Endothelial cell (in vitro differentiated cells): ENCODE measurements at regions not wholly inside any gene's neighbourhood (a gene's known extent, or its start where the extent isn't known, plus 50 kb on each side); places are given as distances from the start of the nearest gene placed in this dataset.

ENCODE experiments used
- DNase-seq: peaks from one replicate; pipeline ENCODE4 v3.0.0; 2021; ENCODE audit warnings: low spot score
- H3K27ac Mint-ChIP-seq: one replicate; pipeline ENCODE4 v1.8.0; 2021; ENCODE audit warnings: mixed read lengths, inconsistent platforms; ENCODE audit not compliant: unreplicated experiment
- H3K27me3 Mint-ChIP-seq: one replicate; pipeline ENCODE4 v1.8.0; 2021; ENCODE audit warnings: mild to moderate bottlenecking, moderate library complexity, mixed read lengths, inconsistent platforms; ENCODE audit not compliant: unreplicated experiment
- H3K36me3 Mint-ChIP-seq: one replicate; pipeline ENCODE4 v1.8.0; 2021; ENCODE audit warnings: mild to moderate bottlenecking, low read depth, mixed read lengths, inconsistent platforms; ENCODE audit not compliant: unreplicated experiment
- H3K4me1 Mint-ChIP-seq: one replicate; pipeline ENCODE4 v1.8.0; 2021; ENCODE audit warnings: mild to moderate bottlenecking, mixed read lengths, inconsistent platforms; ENCODE audit not compliant: unreplicated experiment
- H3K4me3 Mint-ChIP-seq: one replicate; pipeline ENCODE4 v1.8.0; 2021; ENCODE audit warnings: mild to moderate bottlenecking, mixed read lengths, inconsistent platforms; ENCODE audit not compliant: unreplicated experiment
- H3K9me3 Mint-ChIP-seq: one replicate; pipeline ENCODE4 v1.8.0; 2021; ENCODE audit warnings: mixed read lengths, inconsistent platforms; ENCODE audit not compliant: unreplicated experiment
- CTCF ChIP-seq: fragments of 200-600 bp; sonication (generic); IDR thresholded peaks from one replicate; pipeline ENCODE4 v1.5.0; 2021; ENCODE audit warnings: antibody characterized with exemption; ENCODE audit not compliant: unreplicated experiment

GRCh38 chr1:14301704-14302024 is 296.8 kb upstream of the KAZN start:
- Mint-ChIP-seq H3K27ac (no peak overlapping the region), H3K4me1 (no peaks in the 10 kb centered on the region), H3K36me3 (no peaks in the 10 kb centered on the region), H3K4me3 (no peak overlapping the region), H3K9me3 (no peaks in the 10 kb centered on the region), H3K27me3 (peaks cover 2% of the 10 kb centered on the region)
- DNase-seq: no peak
- no peak for TF ChIP-seq CTCF

DNA sequence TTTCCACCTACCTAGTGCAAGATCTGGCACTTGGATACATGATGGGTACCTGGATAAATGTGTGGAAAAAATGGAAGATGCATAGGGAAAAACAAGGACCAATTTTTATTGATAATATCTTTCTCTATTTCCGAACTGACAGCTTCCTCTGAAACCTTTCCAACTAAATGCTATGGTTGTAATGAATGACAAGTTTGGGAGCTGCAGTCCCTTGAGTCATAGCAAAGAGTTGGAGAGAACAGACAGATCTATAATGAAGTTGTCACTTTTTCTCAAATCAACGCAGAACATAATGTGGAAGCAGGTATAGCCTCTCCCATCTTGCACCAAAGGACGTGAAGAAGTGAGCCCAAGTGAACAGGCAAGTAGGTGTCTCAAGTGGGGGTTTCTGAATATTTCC is 296.5 kb upstream of the KAZN start:
- H3K4me3 Mint-ChIP-seq: no peak overlapping the region
- H3K36me3 Mint-ChIP-seq: no peaks in the 10 kb centered on the region
- H3K9me3 Mint-ChIP-seq: no peaks in the 10 kb centered on the region
- H3K27me3 Mint-ChIP-seq: peaks cover 2% of the 10 kb centered on the region
- H3K4me1 Mint-ChIP-seq: no peaks in the 10 kb centered on the region
- TF ChIP-seq CTCF: no peak
- no peak for DNase-seq
- H3K27ac Mint-ChIP-seq: no peak overlapping the region

GRCh38 chr1:14303011-14303410 is 295.5 kb upstream of the KAZN start:
- Mint-ChIP-seq H3K4me3 (no peak overlapping the region), H3K4me1 (no peaks in the 10 kb centered on the region), H3K27ac (no peak overlapping the region), H3K27me3 (peaks cover 2% of the 10 kb centered on the region), H3K36me3 (no peaks in the 10 kb centered on the region), H3K9me3 (no peaks in the 10 kb centered on the region)
- no peak for TF ChIP-seq CTCF
- no peak for DNase-seq

DNA sequence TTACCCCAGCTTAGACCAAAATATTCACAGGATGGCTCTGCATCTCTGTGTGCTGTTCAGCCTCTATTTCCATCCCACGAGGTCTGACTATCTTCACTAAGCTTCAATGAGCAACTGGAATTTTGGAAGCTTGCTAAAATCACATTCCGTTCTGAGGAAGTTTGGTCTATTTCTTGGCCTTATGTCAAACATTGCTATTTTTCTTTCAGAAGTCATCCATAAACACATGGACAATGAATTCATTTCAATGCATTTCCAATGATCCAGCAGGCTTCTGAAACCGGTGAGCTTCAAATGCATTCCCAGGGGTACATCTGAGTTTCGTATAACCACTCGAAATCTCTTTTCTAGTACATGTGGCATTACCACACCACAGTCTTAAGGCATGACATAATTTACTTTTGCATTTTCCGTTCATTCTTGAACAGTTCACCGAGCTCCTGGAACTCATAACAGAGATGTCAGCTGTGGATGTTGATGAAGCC is 294.1 kb upstream of the KAZN start:
- no peak overlapping the region for H3K4me3 Mint-ChIP-seq
- no peak for DNase-seq

GRCh38 chr1:14308460-14308859 is 290.0 kb upstream of the KAZN start:
- DNase-seq: no peak
- Mint-ChIP-seq H3K4me3 (no peak overlapping the region), H3K9me3 (no peaks in the 10 kb centered on the region), H3K4me1 (no peaks in the 10 kb centered on the region), H3K27ac (no peak overlapping the region), H3K36me3 (no peaks in the 10 kb centered on the region), H3K27me3 (no peaks in the 10 kb centered on the region)
- TF ChIP-seq CTCF: no peak

More for the DNA sequence above, 294.1 kb upstream of the KAZN start:
- Mint-ChIP-seq H3K36me3 (no peaks in the 10 kb centered on the region), H3K27ac (no peak overlapping the region), H3K4me1 (no peaks in the 10 kb centered on the region), H3K9me3 (no peaks in the 10 kb centered on the region), H3K27me3 (peaks cover 2% of the 10 kb centered on the region)
- no peak for TF ChIP-seq CTCF
